ENCODE measurements at regions not wholly inside any gene's neighbourhood (a gene's known extent, or its start where the extent isn't known, plus 50 kb on each side); places are given as distances from the start of the nearest gene placed in this dataset.

DNA sequence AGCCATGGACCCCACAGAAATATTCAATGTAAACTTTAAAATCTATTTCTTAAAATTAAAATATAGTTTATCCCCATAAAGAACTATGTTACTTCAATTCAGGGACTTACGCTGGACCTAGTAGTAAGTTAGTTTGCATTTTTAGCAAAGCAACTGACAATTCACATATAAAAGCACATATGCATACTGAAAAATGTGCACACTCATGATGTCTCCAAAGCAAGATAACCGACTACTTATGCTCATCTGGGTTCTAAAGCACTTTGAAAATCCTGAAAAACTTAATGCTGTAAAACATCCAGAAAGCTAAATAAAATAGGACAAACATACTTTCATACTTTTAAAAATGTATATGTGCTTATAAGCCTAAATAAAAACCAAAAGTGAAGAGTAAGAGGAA is 264.4 kb upstream of the GAS1 start:
- FAIRE-seq = no peak
- Histone ChIP-seq H3K27ac (ENCODE audit: control insufficient read depth, insufficient read depth, low read length) (no peak overlapping the region), H3K4me1 (ENCODE audit: control insufficient read depth, extremely low read depth, insufficient read depth, low read length) (peaks cover 22% of the 10 kb centered on the region), H4K20me1 (ENCODE audit: control insufficient read depth, extremely low read depth, insufficient read depth, low read length) (no peaks in the 10 kb centered on the region), H3K4me2 (ENCODE audit: control insufficient read depth, extremely low read depth, insufficient read depth, low read depth, low read length) (no peak overlapping the region), H3K79me2 (ENCODE audit: control insufficient read depth, insufficient read depth, low read length) (no peaks in the 10 kb centered on the region), H3K27me3 (ENCODE audit: control insufficient read depth, extremely low read depth, insufficient read depth, low read length) (no peaks in the 10 kb centered on the region), H3K9me1 (ENCODE audit: control insufficient read depth, extremely low read depth, insufficient read depth, low read length) (no peaks in the 10 kb centered on the region), H3K4me3 (ENCODE audit: control insufficient read depth in 2 of 3, extremely low read depth in 1 of 3, insufficient read depth in 2 of 3, low read depth in 1 of 3, low read length in 3 of 3) (no peak overlapping the region), H3K9ac (ENCODE audit: control insufficient read depth, extremely low read depth, insufficient read depth, low read length) (no peak overlapping the region), H3K36me3 (ENCODE audit: control insufficient read depth in 2 of 2, extremely low read depth in 1 of 2, insufficient read depth in 2 of 2, low read length in 2 of 2) (no peaks in the 10 kb centered on the region), H2AFZ (ENCODE audit: control insufficient read depth, low read length) (no peak overlapping the region), H3K9me3 (ENCODE audit: control insufficient read depth, low read depth, low read length) (no peaks in the 10 kb centered on the region)
- dilution Hi-C loops (cut with MboI; ENCODE audit: extremely low pct_ligation_motif_present, low sequenced_read_pairs) = no loop called here
- no peak for DNase-seq (ENCODE audit: low read depth, low spot score)
- no peak for TF ChIP-seq EZH2 (IDR thresholded peaks at IDR 0.05; ENCODE audit: low read length)
- TF ChIP-seq CTCF (optimal IDR thresholded peaks at IDR 0.05 in 1 of 3, IDR thresholded peaks at IDR 0.05 in 1 of 3, conservative IDR thresholded peaks at IDR 0.05 in 1 of 3; ENCODE audit: extremely low read depth in 1 of 3, insufficient read depth in 2 of 3, low read length in 3 of 3) = no peak

- Histone ChIP-seq H3K9ac (ENCODE audit: control insufficient read depth, extremely low read depth, insufficient read depth, low read length) (no peak overlapping the region), H3K9me3 (ENCODE audit: control insufficient read depth, low read depth, low read length) (no peaks in the 10 kb centered on the region), H3K4me2 (ENCODE audit: control insufficient read depth, extremely low read depth, insufficient read depth, low read depth, low read length) (peak overlapping the region; percentile 40), H3K36me3 (ENCODE audit: control insufficient read depth in 2 of 2, extremely low read depth in 1 of 2, insufficient read depth in 2 of 2, low read length in 2 of 2) (no peaks in the 10 kb centered on the region), H3K27me3 (ENCODE audit: control insufficient read depth, extremely low read depth, insufficient read depth, low read length) (no peaks in the 10 kb centered on the region), H4K20me1 (ENCODE audit: control insufficient read depth, extremely low read depth, insufficient read depth, low read length) (no peaks in the 10 kb centered on the region), H3K4me3 (ENCODE audit: control insufficient read depth in 2 of 3, extremely low read depth in 1 of 3, insufficient read depth in 2 of 3, low read depth in 1 of 3, low read length in 3 of 3) (no peak overlapping the region), H2AFZ (ENCODE audit: control insufficient read depth, low read length) (no peak overlapping the region), H3K4me1 (ENCODE audit: control insufficient read depth, extremely low read depth, insufficient read depth, low read length) (peaks cover 22% of the 10 kb centered on the region), H3K9me1 (ENCODE audit: control insufficient read depth, extremely low read depth, insufficient read depth, low read length) (no peaks in the 10 kb centered on the region), H3K79me2 (ENCODE audit: control insufficient read depth, insufficient read depth, low read length) (no peaks in the 10 kb centered on the region), H3K27ac (ENCODE audit: control insufficient read depth, insufficient read depth, low read length) (peak overlapping the region; percentile 34)
- FAIRE-seq (peak; percentile 92), DNase-seq (ENCODE audit: low read depth, low spot score) (peak; percentile 73)
- dilution Hi-C loops (cut with MboI; ENCODE audit: extremely low pct_ligation_motif_present, low sequenced_read_pairs) = no loop called here
- TF ChIP-seq EZH2 (IDR thresholded peaks at IDR 0.05; ENCODE audit: low read length) = no peak
- TF ChIP-seq CTCF (optimal IDR thresholded peaks at IDR 0.05 in 1 of 3, IDR thresholded peaks at IDR 0.05 in 1 of 3, conservative IDR thresholded peaks at IDR 0.05 in 1 of 3; ENCODE audit: extremely low read depth in 1 of 3, insufficient read depth in 2 of 3, low read length in 3 of 3) = no peak
These were observed 265.3 kb upstream of the GAS1 start for GRCh38 chr9:87212605-87213021.
